NCI-H1092 (cell line): ENCODE measurements at regions not wholly inside any gene's neighbourhood (a gene's known extent, or its start where the extent isn't known, plus 50 kb on each side); places are given as distances from the start of the nearest gene placed in this dataset.
A peak's percentile ranks its signal among the peaks of the same experiment; 100 is the strongest.
"Not testable (repeated sequence)": the region's sequence is repeated elsewhere in the genome, so short reads cannot be mapped to it uniquely, and the experiment has no call there.

ENCODE experiments used
- DNase-seq: peaks from one replicate; lab custom pipeline; 2025; lab: John Stamatoyannopoulos, UW

DNA sequence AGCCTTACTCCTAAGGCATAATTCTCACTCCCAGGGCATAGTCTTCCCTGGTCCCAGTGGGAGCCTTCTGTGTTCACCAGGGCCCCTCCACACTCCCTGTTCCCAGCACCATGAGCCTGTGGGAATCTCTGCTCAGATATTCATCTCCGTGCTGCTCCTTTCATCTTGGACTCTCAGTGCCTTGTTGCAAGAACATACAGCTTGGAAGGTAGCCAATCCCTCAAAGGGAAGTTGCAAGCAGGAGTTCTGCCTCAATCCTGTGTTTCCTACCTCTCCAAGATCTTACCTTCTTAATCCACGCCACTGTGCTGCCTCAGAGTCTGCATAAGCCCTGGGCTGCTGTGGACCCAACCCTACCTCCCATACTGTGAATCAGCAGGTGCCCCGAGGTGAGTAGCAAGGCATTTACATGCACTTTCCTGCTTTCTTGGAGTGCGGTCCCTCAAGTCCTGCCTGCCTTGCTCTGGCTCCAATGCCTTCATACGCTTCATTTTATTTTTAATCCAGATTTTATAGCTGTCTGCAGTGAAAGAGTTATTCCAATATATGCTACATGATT is 413.8 kb upstream of the RAB6C start:
- DNase-seq = no peak

DNA sequence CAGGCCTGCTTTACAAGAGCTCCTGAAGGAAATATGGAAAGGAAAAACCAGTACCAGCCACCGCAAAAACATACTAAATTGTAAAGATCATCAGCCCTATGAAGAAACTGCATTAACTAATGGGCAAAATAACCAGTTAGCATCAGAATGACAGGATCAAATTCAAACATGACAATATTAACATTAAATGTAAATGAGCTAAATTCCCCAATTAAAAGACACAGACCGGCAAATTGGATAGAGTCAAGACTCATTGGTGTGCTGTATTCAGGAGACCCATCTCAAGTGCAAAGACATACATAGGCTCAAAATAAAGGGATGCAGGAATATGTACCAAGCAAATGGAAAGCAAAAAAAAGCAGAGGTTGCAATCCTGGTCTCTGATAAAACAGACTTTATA is 408.7 kb upstream of the RAB6C start:
- DNase-seq = not testable (repeated sequence)

GRCh38 chr2:129575431-129575830 is 404.0 kb upstream of the RAB6C start:
- no peak for DNase-seq

DNA sequence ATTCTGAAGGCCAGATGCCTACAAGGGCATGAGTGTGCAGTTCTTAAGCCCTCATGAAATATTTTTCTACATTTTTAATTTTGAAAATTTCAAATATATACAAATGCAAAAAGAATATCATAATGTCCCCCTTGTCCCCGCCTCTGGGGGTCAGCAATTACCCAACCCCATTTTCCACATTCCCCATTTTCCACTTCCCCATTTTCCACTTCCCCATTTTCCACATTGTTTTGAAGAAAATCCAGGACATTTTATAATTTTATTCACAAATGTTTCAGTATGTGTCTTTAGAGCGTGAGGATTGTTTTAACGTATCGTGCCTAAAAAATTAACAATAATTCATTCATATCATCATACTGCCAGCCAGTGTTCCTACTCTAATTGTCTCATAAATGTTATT is 403.6 kb upstream of the RAB6C start:
- no peak for DNase-seq

DNA sequence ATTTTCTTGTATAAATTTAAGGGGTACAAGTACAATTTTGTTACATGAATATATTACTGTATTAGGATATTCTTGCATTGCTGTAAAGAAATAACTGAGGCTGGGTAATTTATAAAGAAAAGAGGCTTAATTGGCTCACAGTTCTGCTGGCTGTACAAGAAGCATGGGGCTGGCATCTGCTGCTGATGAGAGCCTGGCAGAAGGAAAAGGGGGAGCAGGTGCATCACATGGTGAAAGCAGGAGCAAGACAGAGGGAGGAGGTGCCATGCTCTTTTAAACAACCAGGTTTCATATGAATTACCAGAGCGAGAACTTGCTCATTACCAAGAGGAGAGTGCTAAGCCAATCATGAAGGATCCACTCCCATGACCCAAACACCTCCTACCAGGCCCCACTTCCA is 399.5 kb upstream of the RAB6C start:
- DNase-seq = no peak

DNA sequence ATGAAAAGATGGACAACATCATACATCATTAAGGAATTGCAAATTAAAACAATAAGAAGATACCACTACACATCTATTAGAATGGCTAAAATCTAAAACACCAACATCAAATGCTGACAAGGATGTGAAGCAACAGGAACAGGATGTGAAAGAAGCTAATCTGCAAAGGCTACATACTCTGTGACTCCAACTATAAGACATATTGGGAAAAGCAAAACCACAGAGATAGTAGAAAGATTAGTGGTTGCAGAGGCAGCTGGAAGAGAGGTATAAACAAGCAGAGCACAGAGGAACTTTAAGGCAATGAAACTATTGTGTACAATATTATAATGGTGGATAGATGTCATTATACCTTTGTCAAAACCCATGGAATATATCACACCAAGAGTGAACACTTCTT is 393.7 kb upstream of the RAB6C start:
- DNase-seq = no peak

GRCh38 chr2:129587426-129588064 is 391.9 kb upstream of the RAB6C start:
- DNase-seq = no peak

DNA sequence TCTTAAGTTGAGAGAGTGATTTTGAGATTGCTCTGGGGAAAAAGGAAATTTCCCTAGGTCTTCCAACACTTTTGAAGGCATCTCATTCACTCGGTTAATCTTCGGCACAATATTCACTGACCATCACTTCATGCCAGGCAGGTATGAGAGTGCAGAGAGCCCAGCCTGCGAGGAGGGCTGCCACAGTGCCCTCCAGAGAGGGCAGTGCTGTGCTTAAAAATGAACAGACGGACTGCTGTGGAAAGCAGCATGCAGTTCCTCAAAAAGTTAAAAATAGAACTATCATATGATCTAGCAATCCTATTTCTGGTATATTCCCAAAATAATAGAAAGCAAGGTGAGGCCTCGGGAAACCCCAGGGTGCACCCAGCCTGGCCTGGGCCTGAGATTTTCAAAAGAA is 374.9 kb upstream of the RAB6C start:
- DNase-seq = no peak

GRCh38 chr2:129605646-129606045 is 373.8 kb upstream of the RAB6C start:
- DNase-seq = no peak

GRCh38 chr2:129606496-129607270 is 372.8 kb upstream of the RAB6C start:
- no peak for DNase-seq

DNA sequence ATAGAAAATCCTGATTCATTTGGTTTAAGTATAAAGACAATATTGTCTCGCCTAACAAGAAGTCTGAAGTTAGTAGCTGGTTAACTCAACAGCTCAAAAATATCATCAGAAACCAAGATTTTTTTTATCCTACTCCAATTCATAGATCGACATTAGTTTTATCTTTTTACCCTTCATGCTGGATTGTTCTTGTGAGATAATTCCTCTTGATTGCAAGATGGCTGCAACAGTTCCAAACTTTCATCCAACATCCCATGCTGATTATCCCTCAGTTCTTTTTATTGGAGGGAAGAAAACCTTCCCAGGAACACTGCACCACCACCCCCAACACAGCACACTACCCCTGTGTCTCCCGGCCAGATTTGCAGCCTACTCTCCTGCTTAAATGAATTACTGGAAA is 370.2 kb upstream of the RAB6C start:
- no peak for DNase-seq

DNA sequence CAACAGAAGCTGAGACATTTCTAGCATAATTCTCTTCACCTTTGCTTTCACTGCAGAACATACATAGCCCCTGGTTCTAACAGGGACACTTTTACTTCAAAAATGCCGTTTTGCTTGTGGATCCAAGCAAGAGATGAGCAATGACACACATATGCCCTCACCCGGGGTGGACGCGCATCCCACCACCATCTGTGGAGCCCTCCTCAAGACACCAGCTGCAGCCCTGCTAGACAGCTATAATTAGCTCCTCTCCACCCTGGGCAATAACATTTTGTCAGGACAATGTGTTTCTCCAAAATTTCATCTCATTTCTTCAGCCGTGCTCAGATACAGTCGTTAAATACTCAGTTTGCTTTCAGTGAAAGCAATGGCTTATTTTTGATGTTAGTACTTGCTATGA is 368.7 kb upstream of the RAB6C start:
- no peak for DNase-seq

DNA sequence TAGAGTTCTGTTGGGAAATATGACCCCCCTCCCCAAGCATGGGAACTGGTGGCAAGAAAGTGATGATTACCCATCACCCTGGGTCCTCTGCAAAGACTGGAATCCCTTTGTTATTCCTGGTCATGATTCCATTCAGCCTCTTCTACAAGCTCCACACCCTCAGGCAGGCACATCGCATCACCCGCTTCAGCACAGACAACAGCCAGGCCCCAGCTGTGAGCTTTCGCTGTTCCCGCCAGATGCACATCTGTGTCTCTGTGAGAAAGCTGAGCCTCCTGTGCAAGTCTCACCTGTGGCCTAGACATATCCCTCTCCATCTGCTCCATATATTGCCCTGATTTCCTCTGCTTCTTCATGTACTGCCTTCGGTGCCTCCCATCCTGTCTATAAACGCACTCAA is 368.0 kb upstream of the RAB6C start:
- no peak for DNase-seq

GRCh38 chr2:129619471-129619870 is 360.0 kb upstream of the RAB6C start:
- DNase-seq = peak; percentile 30

GRCh38 chr2:129620411-129620810 is 359.1 kb upstream of the RAB6C start:
- DNase-seq = no peak

DNA sequence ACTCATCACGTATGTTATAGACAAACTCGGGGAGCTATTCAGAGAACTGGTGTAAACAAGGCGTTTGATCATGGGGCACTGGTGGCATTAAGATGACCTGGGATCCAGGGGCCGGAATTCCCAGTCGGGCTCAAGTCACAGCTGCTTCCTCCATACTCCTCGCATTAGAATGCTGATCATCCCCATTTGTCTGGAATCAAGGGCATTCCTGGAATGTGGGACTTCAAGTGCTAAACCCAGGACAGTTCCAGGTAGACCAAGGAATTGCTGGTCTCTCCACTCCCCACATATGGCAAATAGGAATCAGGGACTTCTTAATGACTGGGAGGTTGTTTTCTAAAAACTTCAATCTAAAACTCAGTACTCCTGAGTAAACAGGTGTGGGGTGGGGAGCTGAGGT is 355.7 kb upstream of the RAB6C start:
- DNase-seq = no peak

- DNase-seq = no peak
Observed at GRCh38 chr2:129627437-129627836, 352.0 kb upstream of the RAB6C start.

GRCh38 chr2:129636692-129637091 is 342.8 kb upstream of the RAB6C start:
- DNase-seq = no peak

- no peak for DNase-seq
Observed at GRCh38 chr2:129641371-129641770, 338.1 kb upstream of the RAB6C start.

GRCh38 chr2:129642526-129643043 is 336.9 kb upstream of the RAB6C start:
- no peak for DNase-seq

DNA sequence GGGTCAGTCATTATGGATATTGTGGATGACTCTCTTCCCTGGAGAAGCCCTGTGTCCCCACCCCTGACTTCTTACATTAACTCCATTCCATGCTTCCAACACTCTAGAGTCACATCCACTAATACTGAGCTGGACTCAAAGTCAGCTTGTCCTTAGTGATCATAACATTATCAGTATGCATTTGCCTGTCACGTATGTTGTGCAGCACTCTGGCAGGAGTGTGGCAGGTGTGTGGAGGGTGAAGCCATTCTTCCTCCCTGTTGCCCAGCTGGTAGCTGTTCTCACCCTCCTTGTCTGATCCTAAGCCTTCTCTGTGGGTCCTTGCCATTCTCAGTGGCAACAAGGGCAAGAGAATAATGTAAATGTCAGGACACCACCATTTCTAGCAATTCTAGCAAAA is 334.1 kb upstream of the RAB6C start:
- no peak for DNase-seq

GRCh38 chr2:129646107-129646506 is 333.4 kb upstream of the RAB6C start:
- no peak for DNase-seq

GRCh38 chr2:129653246-129653645 is 326.2 kb upstream of the RAB6C start:
- DNase-seq = no peak
